Thyroid gland (tissue), 4 donors: ENCODE measurements at regions not wholly inside any gene's neighbourhood (a gene's known extent, or its start where the extent isn't known, plus 50 kb on each side); places are given as distances from the start of the nearest gene placed in this dataset.
"Not testable (repeated sequence)": the region's sequence is repeated elsewhere in the genome, so short reads cannot be mapped to it uniquely, and the experiment has no call there.

ENCODE experiments used
- DNase-seq, 2 donors: peaks; one replicate each; pipeline ENCODE4 v3.0.0-alpha.2; 2019
- H3K27ac ChIP-seq, 3 donors: fragments of 200-600 bp; sonication (generic); 1 replicate in 2 of 3; 2 replicates in 1 of 3; pipeline ENCODE4 v1.5.1; 2016 to 2019; ENCODE audit warnings: mild to moderate bottlenecking in 1 of 3, moderate library complexity in 1 of 3
- H3K27me3 ChIP-seq: fragments of 200-600 bp; sonication (generic); one replicate; pipeline ENCODE4 v1.5.1; 2019
- H3K36me3 ChIP-seq, 2 donors: fragments of 200-600 bp; sonication (generic); one replicate each; pipeline ENCODE4 v1.5.1; 2016 to 2019
- H3K4me1 ChIP-seq, 2 donors: fragments of 200-600 bp; sonication (generic); one replicate each; pipeline ENCODE4 v1.5.1; 2017 to 2019
- H3K4me3 ChIP-seq, 3 donors: fragments of 200-600 bp; sonication (generic); replicated peaks in 1 of 3; 1 replicate in 2 of 3; 2 replicates in 1 of 3; pipeline ENCODE4 v1.5.1; 2016; ENCODE audit warnings: mild to moderate bottlenecking in 1 of 3
- H3K9me3 ChIP-seq: fragments of 200-600 bp; sonication (generic); one replicate; pipeline ENCODE4 v1.5.1; 2017
- CTCF ChIP-seq, 6 experiments: fragments of 200-600 bp in 3 of 6; fragments of 450-650 bp in 3 of 6; sonication (generic) in 3 of 6; IDR thresholded peaks; one replicate each; pipeline ENCODE4 v1.5.1; 2016 to 2019; ENCODE audit warnings: antibody characterized with exemption in 6 of 6, mild to moderate bottlenecking in 2 of 6, inconsistent platforms in 1 of 6, moderate library complexity in 1 of 6
- POLR2A ChIP-seq, 2 donors: fragments of 450-650 bp; IDR thresholded peaks; one replicate each; pipeline ENCODE4 v1.6.1; 2017; ENCODE audit warnings: antibody characterized with exemption in 2 of 2, mild to moderate bottlenecking in 2 of 2, moderate library complexity in 1 of 2
- WGBS, 2 donors: methylation state at CpG; one replicate each; pipeline ENCODE4 v1.1.5; 2017; 5-methylcytosine and 5-hydroxymethylcytosine counted together
- intact Hi-C: fragments of 100-400 bp; cut with DNase I; formaldehyde crosslinking; loops from one replicate; pipeline ENCODE4 v1.15.1; 2023

- no peaks in the 10 kb centered on the region for H3K27me3 ChIP-seq
- no peak for DNase-seq
- no peak overlapping the region for H3K27ac ChIP-seq
- no peaks in the 10 kb centered on the region for H3K9me3 ChIP-seq
- H3K4me1 ChIP-seq: no peaks in the 10 kb centered on the region
- intact Hi-C loops: no loop called here
- H3K36me3 ChIP-seq: no peaks in the 10 kb centered on the region
- TF ChIP-seq CTCF (IDR thresholded peaks at IDR 0.05) (no peak), POLR2A (IDR thresholded peaks at IDR 0.05) (no peak)
- WGBS, 2 donors: 27 to 64% methylated on average over 1 of the region's 1 CpG
- H3K4me3 ChIP-seq: no peak overlapping the region
Measured at GRCh38 chrX:43448688-43449087, 207.4 kb upstream of the MAOA start.

GRCh38 chrX:43450355-43450754, 205.7 kb upstream of the MAOA start:
- no peak for TF ChIP-seq CTCF (IDR thresholded peaks at IDR 0.05)
- TF ChIP-seq POLR2A (IDR thresholded peaks at IDR 0.05): no peak
- Histone ChIP-seq H3K9me3 (no peaks in the 10 kb centered on the region), H3K27ac (no peak overlapping the region), H3K27me3 (no peaks in the 10 kb centered on the region), H3K4me3 (no peak overlapping the region), H3K4me1 (no peaks in the 10 kb centered on the region), H3K36me3 (no peaks in the 10 kb centered on the region)
- DNase-seq: no peak
- 71 to 78% methylated on average over 4 of the region's 4 CpGs for WGBS, 2 donors
- intact Hi-C loops: no loop called here

- 97 to 99% methylated on average over 2 to 4 of the region's 4 CpGs for WGBS, 2 donors
- H3K27me3 ChIP-seq, H3K4me1 ChIP-seq, H3K4me3 ChIP-seq, H3K27ac ChIP-seq, intact Hi-C loops, H3K9me3 ChIP-seq, H3K36me3 ChIP-seq, DNase-seq: not testable (repeated sequence)
Measured at GRCh38 chrX:43451976-43452686, 204.0 kb upstream of the MAOA start.

GRCh38 chrX:43456063-43456462, 200.0 kb upstream of the MAOA start:
- H3K4me1 ChIP-seq: no peaks in the 10 kb centered on the region
- H3K36me3 ChIP-seq: no peaks in the 10 kb centered on the region
- H3K4me3 ChIP-seq: no peak overlapping the region
- WGBS, 2 donors: 93 to 97% methylated on average over 2 of the region's 3 CpGs
- no peak overlapping the region for H3K27ac ChIP-seq
- no peaks in the 10 kb centered on the region for H3K9me3 ChIP-seq
- DNase-seq: no peak
- TF ChIP-seq POLR2A (IDR thresholded peaks at IDR 0.05): no peak
- TF ChIP-seq CTCF (IDR thresholded peaks at IDR 0.05): no peak
- H3K27me3 ChIP-seq: peaks cover 3% of the 10 kb centered on the region
- intact Hi-C loops: no loop called here

- DNase-seq: no peak
- no peak overlapping the region for H3K4me3 ChIP-seq
- no peak overlapping the region for H3K27ac ChIP-seq
- no peak for TF ChIP-seq POLR2A (IDR thresholded peaks at IDR 0.05)
- TF ChIP-seq CTCF (IDR thresholded peaks at IDR 0.05): no peak
- peaks cover 3% of the 10 kb centered on the region for H3K27me3 ChIP-seq
- no peaks in the 10 kb centered on the region for H3K4me1 ChIP-seq
- H3K9me3 ChIP-seq: no peaks in the 10 kb centered on the region
- 77 to 94% methylated on average over 2 of the region's 2 CpGs for WGBS, 2 donors
- intact Hi-C loops: no loop called here
- H3K36me3 ChIP-seq: no peaks in the 10 kb centered on the region
Measured at GRCh38 chrX:43456906-43457305, 199.2 kb upstream of the MAOA start.
